Epithelial cell of esophagus (primary cell): ENCODE measurements at regions not wholly inside any gene's neighbourhood (a gene's known extent, or its start where the extent isn't known, plus 50 kb on each side); places are given as distances from the start of the nearest gene placed in this dataset.
"Not testable (repeated sequence)": the region's sequence is repeated elsewhere in the genome, so short reads cannot be mapped to it uniquely, and the experiment has no call there.

Experiments
- DNase-seq: peaks from one replicate; pipeline ENCODE4 v3.0.0; 2010; ENCODE audit warnings: low read depth
- H3K4me3 ChIP-seq: 2 replicates; pipeline ENCODE4 v1.5.1; 2011; ENCODE audit warnings: mild to moderate bottlenecking, low read length, control low read depth
- CTCF ChIP-seq: IDR thresholded peaks from 2 replicates; pipeline ENCODE4 v1.5.1; 2011; ENCODE audit warnings: low read depth, mild to moderate bottlenecking, low read length, control low read depth, inconsistent platforms; ENCODE audit not compliant: insufficient read depth; ENCODE audit errors: missing control alignments

- no peak for DNase-seq
- H3K4me3 ChIP-seq = no peak overlapping the region
- no peak for TF ChIP-seq CTCF
Measured at GRCh38 chr2:78814331-78814986, 211.0 kb upstream of the REG3G start.

GRCh38 chr2:78817430-78817829 is 208.1 kb upstream of the REG3G start:
- DNase-seq = no peak
- TF ChIP-seq CTCF = no peak
- H3K4me3 ChIP-seq = no peak overlapping the region

- H3K4me3 ChIP-seq = no peak overlapping the region
- no peak for TF ChIP-seq CTCF
- no peak for DNase-seq
Measured at GRCh38 chr2:78832481-78832880, 193.0 kb upstream of the REG3G start.

- no peak for DNase-seq
- no peak overlapping the region for H3K4me3 ChIP-seq
- TF ChIP-seq CTCF = no peak
Measured at GRCh38 chr2:78839259-78839658, 186.2 kb upstream of the REG3G start.

GRCh38 chr2:78840311-78840710 is 185.2 kb upstream of the REG3G start:
- not testable (repeated sequence) for DNase-seq, H3K4me3 ChIP-seq

GRCh38 chr2:78845664-78846185 is 179.8 kb upstream of the REG3G start:
- H3K4me3 ChIP-seq = no peak overlapping the region
- DNase-seq = no peak
- no peak for TF ChIP-seq CTCF

GRCh38 chr2:78861546-78861945 is 164.0 kb upstream of the REG3G start:
- no peak for TF ChIP-seq CTCF
- no peak overlapping the region for H3K4me3 ChIP-seq
- DNase-seq = no peak
